Naive thymus-derived CD4-positive, alpha-beta T cell (primary cell): ENCODE measurements at regions not wholly inside any gene's neighbourhood (a gene's known extent, or its start where the extent isn't known, plus 50 kb on each side); places are given as distances from the start of the nearest gene placed in this dataset.
"Not testable (repeated sequence)": the region's sequence is repeated elsewhere in the genome, so short reads cannot be mapped to it uniquely, and the experiment has no call there.

ENCODE experiments used
- ATAC-seq: fragments of 150-1000 bp; cut with Tn5 transposase; 2 replicates; pipeline ENCODE4 v1.10.0; 2021; ENCODE audit warnings: mild to moderate bottlenecking, moderate library complexity
- CTCF ChIA-PET: fragments of 350-600 bp; sonication (Branson Sonifier 250); formaldehyde crosslinking; loops from one replicate; lab custom pipeline; 2021; ENCODE audit warnings: antibody characterized with exemption; lab: Charles Lee
- POLR2A ChIA-PET: fragments of 350-600 bp; sonication (Branson Sonifier 250); formaldehyde crosslinking; loops from one replicate; lab custom pipeline; 2021; ENCODE audit warnings: antibody characterized with exemption, inconsistent platforms; lab: Charles Lee
- DNase-seq, 9 donors: peaks; one replicate each; pipeline versions ENCODE4 v3.0.0 to v3.0.0-alpha.2; 2020 to 2022; ENCODE audit warnings: mixed read lengths in 1 of 9
- H3K27ac ChIP-seq: one replicate; pipeline ENCODE4 v1.7.0; 2013; ENCODE audit warnings: mild to moderate bottlenecking, low read depth, low read length, moderate library complexity
- H3K27me3 ChIP-seq, 2 donors: one replicate each; pipeline ENCODE4 v1.7.0; 2013; ENCODE audit warnings: low read length in 2 of 2, mild to moderate bottlenecking in 2 of 2, moderate library complexity in 2 of 2; ENCODE audit not compliant: control insufficient read depth in 2 of 2, insufficient read depth in 2 of 2
- H3K36me3 ChIP-seq, 3 experiments: 1 replicate in 2 of 3; 2 replicates in 1 of 3; pipeline ENCODE4 v1.7.0; 2013; ENCODE audit warnings: low read length in 3 of 3, mild to moderate bottlenecking in 3 of 3, moderate library complexity in 1 of 3; ENCODE audit not compliant: insufficient read depth in 3 of 3, control insufficient read depth in 2 of 3
- H3K4me1 ChIP-seq, 2 donors: one replicate each; pipeline ENCODE4 v1.7.0; 2013; ENCODE audit warnings: low read length in 2 of 2, mild to moderate bottlenecking in 2 of 2, moderate library complexity in 1 of 2; ENCODE audit not compliant: control insufficient read depth in 2 of 2, insufficient read depth in 2 of 2
- H3K4me3 ChIP-seq: 2 replicates; pipeline ENCODE4 v1.7.0; 2013; ENCODE audit warnings: mild to moderate bottlenecking, low read length
- H3K9me3 ChIP-seq, 3 experiments: 1 replicate in 2 of 3; 2 replicates in 1 of 3; pipeline ENCODE4 v1.7.0; 2013; ENCODE audit warnings: low read length in 3 of 3; ENCODE audit not compliant: control insufficient read depth in 2 of 3
- H3K27ac Mint-ChIP-seq, 9 donors: one replicate each; pipeline ENCODE4 v1.8.0; 2020 to 2022; ENCODE audit warnings: mixed read lengths in 9 of 9, mild to moderate bottlenecking in 8 of 9, moderate library complexity in 5 of 9, inconsistent platforms in 2 of 9
- H3K27me3 Mint-ChIP-seq, 5 donors: one replicate each; pipeline ENCODE4 v1.8.0; 2021 to 2022; ENCODE audit warnings: mixed read lengths in 5 of 5, mild to moderate bottlenecking in 1 of 5
- H3K36me3 Mint-ChIP-seq, 5 donors: one replicate each; pipeline ENCODE4 v1.8.0; 2020 to 2022; ENCODE audit warnings: mixed read lengths in 5 of 5, mild to moderate bottlenecking in 3 of 5, inconsistent platforms in 1 of 5
- H3K4me1 Mint-ChIP-seq, 7 donors: one replicate each; pipeline ENCODE4 v1.8.0; 2020 to 2022; ENCODE audit warnings: mixed read lengths in 7 of 7, mild to moderate bottlenecking in 3 of 7, inconsistent platforms in 1 of 7
- H3K4me3 Mint-ChIP-seq, 10 donors: one replicate each; pipeline ENCODE4 v1.8.0; 2020 to 2022; ENCODE audit warnings: mild to moderate bottlenecking in 10 of 10, mixed read lengths in 10 of 10, moderate library complexity in 6 of 10, inconsistent platforms in 2 of 10
- H3K9me3 Mint-ChIP-seq, 11 donors: one replicate each; pipeline ENCODE4 v1.8.0; 2020 to 2022; ENCODE audit warnings: mixed read lengths in 11 of 11, mild to moderate bottlenecking in 4 of 11, inconsistent platforms in 1 of 11, moderate library complexity in 1 of 11
- intact Hi-C, 2 donors: fragments of 100-400 bp; cut with micrococcal nuclease; formaldehyde crosslinking; loops; one replicate each; pipeline ENCODE4 v1.15.1; 2023

DNA sequence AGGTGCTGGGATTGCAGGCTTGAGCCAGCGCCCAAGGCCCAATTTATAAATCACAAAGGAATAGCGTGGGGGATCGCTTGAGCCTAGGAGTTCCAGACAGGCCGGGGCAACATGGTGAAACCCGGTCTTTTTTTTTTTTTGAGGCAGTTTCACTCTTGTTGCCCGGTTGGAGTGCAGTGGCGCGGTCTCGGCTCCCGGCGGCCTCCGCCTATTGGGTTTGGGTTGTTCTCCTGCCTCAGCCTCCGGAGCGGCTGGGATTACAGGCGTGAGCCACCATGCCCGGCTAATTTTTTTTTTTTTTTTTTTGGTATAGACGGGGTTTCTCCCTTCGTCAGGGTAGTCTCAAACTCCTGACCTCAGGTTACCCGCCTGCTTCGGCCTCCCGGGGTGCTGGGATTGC lies 65.0 kb downstream of the GOLGA6L7 start:
- H3K27me3 Mint-ChIP-seq = peaks cover 3 to 27% (median 10%) of the 10 kb centered on the region in 5 donors
- no peak overlapping the region for H3K4me3 Mint-ChIP-seq
- peaks cover 0 to 3% (median 0%) of the 10 kb centered on the region in 11 donors for H3K9me3 Mint-ChIP-seq
- ChIA-PET POLR2A (no interaction called here), CTCF (no interaction called here)
- Histone ChIP-seq H3K4me1 (no peaks in the 10 kb centered on the region), H3K4me3 (no peak overlapping the region), H3K27ac (no peak overlapping the region), H3K36me3 (no peaks in the 10 kb centered on the region), H3K9me3 (no peaks in the 10 kb centered on the region), H3K27me3 (no peaks in the 10 kb centered on the region)
- intact Hi-C loops = loop anchor here in 1 of 2 donors (10.0 kb wide), 1 partner anchor 191 kb away; no protein-coding TSS in a partner anchor
- no peak overlapping the region for H3K27ac Mint-ChIP-seq
- no peaks in the 10 kb centered on the region for H3K36me3 Mint-ChIP-seq
- DNase-seq = no peak
- no peak for ATAC-seq
- H3K4me1 Mint-ChIP-seq = peaks cover 0 to 4% (median 0%) of the 10 kb centered on the region in 7 donors

DNA sequence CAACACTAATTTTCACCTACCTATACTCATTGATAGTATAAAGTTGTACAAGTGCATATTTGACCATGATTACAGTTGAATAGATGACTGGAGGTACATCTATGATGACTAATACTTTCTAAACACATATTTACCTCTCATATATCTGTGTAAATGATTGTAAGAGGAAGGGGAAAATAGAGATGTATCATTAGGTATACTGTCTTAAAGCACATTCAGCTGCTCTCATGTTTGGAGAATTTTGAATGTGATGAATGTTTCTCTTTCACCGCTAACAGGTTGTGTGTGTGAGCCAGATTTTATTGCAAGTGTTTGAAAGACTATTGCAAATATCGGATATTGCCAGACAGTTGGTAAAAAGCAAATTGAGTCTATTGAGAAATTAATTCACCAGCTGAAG lies 66.2 kb upstream of the GOLGA8M start:
- H3K27ac ChIP-seq, H3K27me3 ChIP-seq, H3K36me3 ChIP-seq, H3K4me3 Mint-ChIP-seq, H3K27me3 Mint-ChIP-seq, ATAC-seq, H3K9me3 ChIP-seq, H3K4me1 Mint-ChIP-seq, H3K4me1 ChIP-seq, intact Hi-C loops, POLR2A ChIA-PET, H3K4me3 ChIP-seq, CTCF ChIA-PET, H3K9me3 Mint-ChIP-seq, H3K27ac Mint-ChIP-seq, H3K36me3 Mint-ChIP-seq, DNase-seq: not testable (repeated sequence)

DNA sequence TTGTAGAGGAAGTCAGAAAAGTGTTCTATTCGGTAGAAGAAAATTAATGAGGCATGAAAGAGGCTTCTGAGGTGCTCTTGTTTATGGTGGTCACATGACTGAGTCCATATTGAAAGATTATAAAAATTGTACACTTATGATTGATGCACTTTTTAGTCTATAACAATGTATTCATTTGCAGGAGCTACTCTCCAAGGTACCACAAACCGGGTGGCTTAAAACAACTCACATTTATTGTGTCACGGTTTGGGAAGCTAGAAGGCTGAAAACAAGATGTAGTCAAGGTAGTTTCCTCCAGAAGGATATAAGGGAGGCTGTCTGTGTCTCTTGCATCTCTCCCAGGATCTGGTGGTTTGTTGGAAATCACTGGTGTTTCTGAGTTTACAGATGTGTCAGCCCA lies 60.6 kb upstream of the GOLGA8M start:
- H3K27me3 Mint-ChIP-seq, H3K36me3 Mint-ChIP-seq, H3K9me3 Mint-ChIP-seq, ATAC-seq, H3K27ac Mint-ChIP-seq, H3K27ac ChIP-seq, H3K4me1 ChIP-seq, H3K27me3 ChIP-seq, H3K4me1 Mint-ChIP-seq, H3K4me3 ChIP-seq, H3K4me3 Mint-ChIP-seq, CTCF ChIA-PET, H3K9me3 ChIP-seq, intact Hi-C loops, POLR2A ChIA-PET, DNase-seq, H3K36me3 ChIP-seq: not testable (repeated sequence)
